ENCODE measurements at regions not wholly inside any gene's neighbourhood (a gene's known extent, or its start where the extent isn't known, plus 50 kb on each side); places are given as distances from the start of the nearest gene placed in this dataset.

DNA sequence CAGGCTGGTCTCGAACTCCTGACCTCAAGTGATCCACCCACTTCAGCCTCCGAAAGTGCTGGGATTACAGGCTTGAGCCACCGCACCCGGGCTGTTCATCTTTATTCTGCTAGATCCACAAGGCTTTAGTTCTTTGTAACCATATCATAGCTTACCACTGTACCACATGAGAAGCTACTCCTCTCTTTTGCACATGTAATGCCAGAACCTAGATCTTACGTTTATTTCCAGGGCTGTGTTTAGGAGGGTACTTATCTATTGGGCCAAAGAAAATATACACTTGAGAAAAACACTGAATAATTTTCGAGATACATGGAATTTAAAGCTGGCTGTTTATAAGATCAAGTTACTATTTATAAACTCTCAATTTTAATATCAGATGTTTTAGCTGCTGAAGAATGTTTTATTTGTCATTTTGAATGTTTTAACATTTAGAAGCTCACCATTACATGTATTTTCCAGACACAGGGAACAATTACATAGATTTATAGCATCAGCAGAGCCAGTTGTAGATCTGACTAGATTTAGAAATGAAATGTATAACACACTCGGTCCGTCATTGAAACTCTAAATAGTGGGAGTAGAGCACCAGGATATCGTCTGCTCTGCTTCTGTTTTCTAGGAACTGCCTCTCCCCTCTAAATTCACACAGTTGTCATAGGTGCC is 155.3 kb upstream of the HAND2 start:
- Mint-ChIP-seq H3K9me3 (ENCODE audit: unreplicated experiment) (no peaks in the 10 kb centered on the region), H3K36me3 (ENCODE audit: low read depth, unreplicated experiment) (no peaks in the 10 kb centered on the region), H3K27me3 (ENCODE audit: unreplicated experiment) (no peaks in the 10 kb centered on the region), H3K27ac (ENCODE audit: unreplicated experiment) (no peak overlapping the region), H3K4me3 (ENCODE audit: unreplicated experiment) (no peak overlapping the region), H3K4me1 (ENCODE audit: unreplicated experiment) (peaks cover 6% of the 10 kb centered on the region)
- no peak for DNase-seq (ENCODE audit: low spot score)
- TF ChIP-seq, protein P1, sequence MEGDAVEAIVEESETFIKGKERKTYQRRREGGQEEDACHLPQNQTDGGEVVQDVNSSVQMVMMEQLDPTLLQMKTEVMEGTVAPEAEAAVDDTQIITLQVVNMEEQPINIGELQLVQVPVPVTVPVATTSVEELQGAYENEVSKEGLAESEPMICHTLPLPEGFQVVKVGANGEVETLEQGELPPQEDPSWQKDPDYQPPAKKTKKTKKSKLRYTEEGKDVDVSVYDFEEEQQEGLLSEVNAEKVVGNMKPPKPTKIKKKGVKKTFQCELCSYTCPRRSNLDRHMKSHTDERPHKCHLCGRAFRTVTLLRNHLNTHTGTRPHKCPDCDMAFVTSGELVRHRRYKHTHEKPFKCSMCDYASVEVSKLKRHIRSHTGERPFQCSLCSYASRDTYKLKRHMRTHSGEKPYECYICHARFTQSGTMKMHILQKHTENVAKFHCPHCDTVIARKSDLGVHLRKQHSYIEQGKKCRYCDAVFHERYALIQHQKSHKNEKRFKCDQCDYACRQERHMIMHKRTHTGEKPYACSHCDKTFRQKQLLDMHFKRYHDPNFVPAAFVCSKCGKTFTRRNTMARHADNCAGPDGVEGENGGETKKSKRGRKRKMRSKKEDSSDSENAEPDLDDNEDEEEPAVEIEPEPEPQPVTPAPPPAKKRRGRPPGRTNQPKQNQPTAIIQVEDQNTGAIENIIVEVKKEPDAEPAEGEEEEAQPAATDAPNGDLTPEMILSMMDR (IDR thresholded peaks at IDR 0.05; ENCODE audit: unreplicated experiment): no peak

DNA sequence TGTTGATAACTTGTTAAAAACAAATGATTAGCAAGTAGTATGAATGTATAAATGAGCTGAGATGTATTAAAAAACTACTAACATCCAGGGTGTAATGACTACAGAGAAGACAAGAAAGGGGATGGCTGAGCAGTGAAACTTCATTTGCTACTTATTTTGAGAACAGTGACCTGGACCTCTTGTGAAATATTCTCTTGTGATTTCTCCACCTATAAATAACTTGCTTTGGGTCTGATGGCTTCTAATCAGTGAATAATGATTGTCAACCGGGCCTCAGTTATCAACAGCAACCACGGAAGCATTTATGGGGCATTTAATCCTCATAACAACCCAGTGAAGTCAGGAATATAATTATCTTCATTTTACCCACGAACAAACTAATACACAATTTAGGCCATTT is 154.2 kb upstream of the HAND2 start:
- H3K27ac Mint-ChIP-seq (ENCODE audit: unreplicated experiment): no peak overlapping the region
- H3K36me3 Mint-ChIP-seq (ENCODE audit: low read depth, unreplicated experiment): no peaks in the 10 kb centered on the region
- TF ChIP-seq, protein P1 (IDR thresholded peaks at IDR 0.05; ENCODE audit: unreplicated experiment): no peak
- no peak overlapping the region for H3K4me3 Mint-ChIP-seq (ENCODE audit: unreplicated experiment)
- H3K9me3 Mint-ChIP-seq (ENCODE audit: unreplicated experiment): no peaks in the 10 kb centered on the region
- no peaks in the 10 kb centered on the region for H3K27me3 Mint-ChIP-seq (ENCODE audit: unreplicated experiment)
- DNase-seq (ENCODE audit: low spot score): no peak
- H3K4me1 Mint-ChIP-seq (ENCODE audit: unreplicated experiment): peaks cover 6% of the 10 kb centered on the region

DNA sequence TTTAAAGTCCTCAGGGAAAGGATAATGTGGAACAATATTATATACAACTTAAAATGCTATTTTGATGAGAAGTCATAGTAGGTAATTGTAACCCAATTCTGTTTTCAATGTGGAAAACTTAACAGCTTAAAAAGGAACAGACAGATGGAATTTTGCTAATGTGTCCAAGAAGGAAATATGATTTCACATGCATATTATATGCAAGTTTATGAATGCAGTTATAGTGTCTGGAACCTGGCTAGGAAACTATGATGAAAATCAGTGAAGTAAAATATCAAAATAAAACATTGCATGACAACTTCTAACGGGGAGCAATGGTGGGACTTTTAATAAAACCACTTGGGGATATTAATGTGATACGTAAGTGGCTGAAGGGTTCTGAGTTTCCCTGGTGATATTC is 152.6 kb upstream of the HAND2 start:
- peaks cover 6% of the 10 kb centered on the region for H3K4me1 Mint-ChIP-seq (ENCODE audit: unreplicated experiment)
- no peaks in the 10 kb centered on the region for H3K9me3 Mint-ChIP-seq (ENCODE audit: unreplicated experiment)
- DNase-seq (ENCODE audit: low spot score): no peak
- H3K27me3 Mint-ChIP-seq (ENCODE audit: unreplicated experiment): no peaks in the 10 kb centered on the region
- H3K4me3 Mint-ChIP-seq (ENCODE audit: unreplicated experiment): no peak overlapping the region
- H3K27ac Mint-ChIP-seq (ENCODE audit: unreplicated experiment): no peak overlapping the region
- TF ChIP-seq, protein P1 (IDR thresholded peaks at IDR 0.05; ENCODE audit: unreplicated experiment): no peak
- H3K36me3 Mint-ChIP-seq (ENCODE audit: low read depth, unreplicated experiment): no peaks in the 10 kb centered on the region

DNA sequence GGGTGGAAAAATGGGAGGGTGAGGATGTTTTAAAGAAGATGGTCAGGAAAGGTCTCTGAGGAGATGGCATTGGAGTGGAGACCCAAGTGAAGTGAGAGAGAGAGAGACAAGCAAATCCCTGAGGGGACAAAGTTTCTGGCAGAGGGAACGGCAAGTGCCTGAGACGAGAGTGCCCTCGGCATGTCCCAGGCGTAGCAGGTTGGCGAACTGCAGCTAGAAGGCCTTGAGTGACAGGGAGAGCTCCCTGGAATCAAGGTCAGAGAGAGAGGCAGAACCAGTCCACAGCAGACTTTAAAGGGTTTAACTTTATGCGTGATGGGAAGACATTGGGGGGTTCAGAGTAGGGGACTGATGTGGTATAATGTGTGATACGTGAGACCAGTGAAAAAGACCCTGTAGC is 150.2 kb upstream of the HAND2 start:
- Mint-ChIP-seq H3K27me3 (ENCODE audit: unreplicated experiment) (no peaks in the 10 kb centered on the region), H3K36me3 (ENCODE audit: low read depth, unreplicated experiment) (no peaks in the 10 kb centered on the region), H3K4me3 (ENCODE audit: unreplicated experiment) (no peak overlapping the region), H3K9me3 (ENCODE audit: unreplicated experiment) (no peaks in the 10 kb centered on the region), H3K27ac (ENCODE audit: unreplicated experiment) (no peak overlapping the region), H3K4me1 (ENCODE audit: unreplicated experiment) (peaks cover 6% of the 10 kb centered on the region)
- TF ChIP-seq, protein P1 (IDR thresholded peaks at IDR 0.05; ENCODE audit: unreplicated experiment): no peak
- DNase-seq (ENCODE audit: low spot score): no peak

DNA sequence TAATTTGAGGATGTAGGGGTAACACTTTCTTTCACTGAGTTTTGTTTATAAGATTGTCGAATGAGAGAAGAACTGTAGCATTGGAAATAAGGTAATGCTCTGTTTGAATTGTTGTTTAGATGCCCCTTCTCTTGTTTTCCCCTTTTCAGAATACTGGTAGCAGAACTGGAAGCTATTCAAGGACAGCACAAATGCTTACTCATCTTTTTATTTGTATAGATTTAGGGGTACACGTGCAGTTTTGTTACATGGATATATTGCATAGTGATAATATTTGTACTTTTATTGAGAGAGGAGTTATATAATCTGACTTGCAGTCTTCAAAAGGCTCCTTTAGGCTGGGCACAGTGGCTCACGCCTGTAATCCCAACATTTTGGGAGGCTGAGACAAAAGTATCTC is 145.4 kb upstream of the HAND2 start:
- DNase-seq (ENCODE audit: low spot score): no peak
- H3K36me3 Mint-ChIP-seq (ENCODE audit: low read depth, unreplicated experiment): no peaks in the 10 kb centered on the region
- TF ChIP-seq, protein P1 (IDR thresholded peaks at IDR 0.05; ENCODE audit: unreplicated experiment): no peak
- no peaks in the 10 kb centered on the region for H3K9me3 Mint-ChIP-seq (ENCODE audit: unreplicated experiment)
- H3K4me3 Mint-ChIP-seq (ENCODE audit: unreplicated experiment): no peak overlapping the region
- no peak overlapping the region for H3K27ac Mint-ChIP-seq (ENCODE audit: unreplicated experiment)
- H3K4me1 Mint-ChIP-seq (ENCODE audit: unreplicated experiment): no peaks in the 10 kb centered on the region
- no peaks in the 10 kb centered on the region for H3K27me3 Mint-ChIP-seq (ENCODE audit: unreplicated experiment)
